HG02981 (cell line): ENCODE measurements at regions not wholly inside any gene's neighbourhood (a gene's known extent, or its start where the extent isn't known, plus 50 kb on each side); places are given as distances from the start of the nearest gene placed in this dataset.

ENCODE experiments used
- ATAC-seq: cut with Tn5 transposase; IDR thresholded peaks from one replicate; pipeline ENCODE4 v1.9.1; 2021; ENCODE audit warnings: mild to moderate bottlenecking, moderate library complexity; ENCODE audit not compliant: unreplicated experiment

DNA sequence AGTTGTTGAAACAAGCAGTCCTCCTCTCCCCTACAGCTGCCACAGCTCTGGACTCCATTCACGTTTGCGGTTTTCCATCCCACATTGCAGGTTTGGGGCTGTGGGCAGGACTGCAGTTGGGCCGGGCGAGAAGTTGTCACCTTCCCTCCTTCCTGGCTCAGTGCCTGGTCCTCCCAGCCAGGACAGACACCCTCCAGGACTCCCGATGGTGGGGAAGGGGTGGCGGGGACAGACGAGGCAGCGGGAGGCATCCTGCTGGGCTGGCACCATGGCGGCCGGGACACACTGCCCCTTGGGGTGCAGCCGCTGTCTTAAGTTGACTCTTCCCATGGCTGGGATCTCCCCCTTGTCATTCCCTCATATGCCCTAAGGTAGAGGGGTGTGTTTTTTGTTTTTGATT lies 615.2 kb downstream of the BRD1 start:
- no peak for ATAC-seq

DNA sequence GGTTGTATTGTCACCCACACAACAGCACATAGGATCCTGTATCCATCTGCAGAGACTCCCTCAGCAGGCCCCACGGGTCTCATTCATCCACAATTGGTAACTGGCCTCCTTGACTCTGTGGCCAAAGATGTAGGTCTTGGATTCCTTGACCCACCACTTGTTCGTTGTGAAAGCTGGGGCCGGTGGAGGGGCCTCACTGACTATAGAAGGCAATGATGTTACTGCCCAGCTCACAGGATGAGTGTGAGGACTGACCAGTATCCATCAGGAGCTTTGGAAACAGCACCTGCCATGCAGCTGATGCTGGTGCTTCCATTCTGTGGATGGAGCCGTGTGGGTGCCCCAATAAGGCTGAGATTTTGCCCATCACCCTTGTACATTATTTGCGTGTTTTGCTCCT lies 615.7 kb downstream of the BRD1 start:
- ATAC-seq, result no peak

DNA sequence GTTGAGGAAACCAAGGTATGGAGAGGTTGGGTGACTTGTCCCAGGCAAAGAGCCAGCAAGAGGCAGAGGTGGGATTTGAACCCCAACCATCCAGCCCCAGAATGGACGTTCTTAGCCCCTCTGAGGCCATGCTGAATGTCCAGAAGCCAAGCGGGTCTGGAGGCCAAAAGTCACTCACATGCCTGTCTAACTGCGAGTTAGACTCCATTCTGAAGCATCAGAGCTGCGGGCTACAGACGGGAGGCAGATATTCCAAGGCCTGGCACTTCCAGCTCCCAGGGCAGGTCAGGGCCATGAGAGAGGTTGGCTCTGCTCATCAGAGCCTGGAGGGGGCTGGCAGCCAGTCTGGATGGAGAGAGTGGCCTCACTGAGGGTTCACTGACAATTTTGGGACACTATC lies 616.5 kb downstream of the BRD1 start:
- ATAC-seq, result no peak

DNA sequence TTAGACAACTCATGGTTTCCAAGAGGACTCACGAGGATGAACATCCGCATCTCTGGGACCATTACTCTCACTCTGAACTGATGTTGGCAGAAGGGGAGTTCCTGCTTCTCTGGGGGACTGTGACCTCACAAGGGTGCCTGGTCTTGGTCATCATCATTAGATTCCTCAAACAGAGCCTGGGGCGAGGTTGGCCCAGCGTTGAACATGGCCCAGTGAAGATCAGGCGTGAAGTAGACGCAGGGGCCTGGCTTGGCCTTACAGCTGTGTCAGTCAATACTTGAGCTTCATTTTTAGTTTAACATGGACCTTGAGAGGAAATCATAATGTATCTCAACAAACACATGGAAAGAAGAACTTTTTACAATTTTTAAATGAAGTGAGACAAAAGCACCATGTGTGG lies 617.1 kb downstream of the BRD1 start:
- ATAC-seq, result no peak

DNA sequence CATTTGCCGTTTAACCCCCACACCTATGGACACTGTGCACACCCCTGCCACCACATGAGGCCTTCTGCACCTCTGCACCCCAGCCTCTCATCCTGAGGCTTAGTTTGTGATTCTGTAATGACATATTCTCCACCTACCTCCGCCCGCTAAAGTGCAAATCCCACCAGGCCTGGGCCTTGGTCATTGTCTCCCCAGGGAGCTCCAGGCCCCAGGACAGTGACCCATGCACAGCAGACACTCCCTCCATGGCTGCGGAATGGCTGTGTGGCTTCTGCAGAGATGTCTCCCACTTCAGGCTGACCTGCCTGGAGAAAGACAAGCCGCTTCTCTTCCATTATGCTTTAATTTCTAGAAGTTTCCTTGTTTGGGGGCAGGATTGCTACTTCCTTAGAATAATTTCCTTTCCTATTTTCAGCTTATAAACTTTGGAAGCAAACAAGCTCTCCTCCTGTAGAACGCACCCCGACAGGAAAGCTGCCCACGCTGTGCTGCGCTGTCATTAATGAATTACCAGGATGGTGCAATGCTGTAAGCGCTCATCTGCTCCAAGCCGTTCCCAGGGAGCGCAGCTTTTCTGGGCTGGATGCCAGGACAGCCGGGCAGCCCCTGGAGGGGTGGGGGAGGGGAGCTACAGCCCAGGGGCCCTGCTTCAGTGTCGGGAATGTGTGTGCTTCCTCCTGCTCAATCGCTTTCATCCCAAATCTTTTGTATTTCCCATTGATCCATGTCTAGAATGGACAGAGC lies 618.0 kb downstream of the BRD1 start:
- ATAC-seq, result no peak

DNA sequence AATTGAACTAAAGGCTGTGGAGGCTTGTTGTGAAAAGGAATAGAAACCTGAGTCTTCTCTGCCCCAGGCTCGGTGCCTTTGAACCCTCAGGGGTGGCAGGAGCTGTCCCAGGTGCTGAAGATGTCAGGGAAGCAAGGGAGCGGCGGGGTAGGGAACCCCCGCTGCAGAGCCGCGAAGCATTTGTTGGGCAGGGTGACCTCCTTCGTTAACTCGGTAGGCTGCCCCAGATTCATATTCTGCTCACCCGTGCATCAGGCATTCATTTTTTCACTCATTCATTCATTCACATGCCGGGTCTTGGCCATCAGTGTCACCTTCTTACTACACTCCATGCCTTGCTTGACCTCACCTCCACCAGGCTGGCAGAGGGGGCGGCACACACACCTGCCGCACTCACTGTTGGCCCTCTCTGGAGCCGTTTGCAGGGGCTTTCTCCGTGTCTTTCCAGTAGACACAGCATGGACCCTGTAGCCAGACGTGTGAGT lies 618.9 kb downstream of the BRD1 start:
- no peak for ATAC-seq

DNA sequence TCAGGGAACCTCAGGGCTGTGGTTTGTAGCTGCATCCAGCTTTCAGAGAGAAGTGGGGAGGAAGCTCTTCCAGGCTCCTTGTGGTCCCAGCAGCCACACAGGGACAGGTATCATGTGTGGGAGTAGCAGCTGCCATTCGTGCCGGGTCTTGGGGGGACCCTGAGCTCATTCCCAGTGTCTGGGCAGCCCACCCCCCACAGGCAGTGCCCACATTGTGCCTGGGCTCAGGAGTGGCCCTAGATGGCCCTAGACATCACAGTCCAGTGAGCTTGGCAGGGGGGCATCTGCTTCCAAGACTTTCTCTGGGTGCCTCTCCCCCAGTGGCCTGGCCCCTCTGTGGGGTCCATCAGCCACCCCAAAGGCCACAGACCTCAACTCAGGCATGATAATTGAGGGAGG lies 619.7 kb downstream of the BRD1 start:
- ATAC-seq, result no peak

DNA sequence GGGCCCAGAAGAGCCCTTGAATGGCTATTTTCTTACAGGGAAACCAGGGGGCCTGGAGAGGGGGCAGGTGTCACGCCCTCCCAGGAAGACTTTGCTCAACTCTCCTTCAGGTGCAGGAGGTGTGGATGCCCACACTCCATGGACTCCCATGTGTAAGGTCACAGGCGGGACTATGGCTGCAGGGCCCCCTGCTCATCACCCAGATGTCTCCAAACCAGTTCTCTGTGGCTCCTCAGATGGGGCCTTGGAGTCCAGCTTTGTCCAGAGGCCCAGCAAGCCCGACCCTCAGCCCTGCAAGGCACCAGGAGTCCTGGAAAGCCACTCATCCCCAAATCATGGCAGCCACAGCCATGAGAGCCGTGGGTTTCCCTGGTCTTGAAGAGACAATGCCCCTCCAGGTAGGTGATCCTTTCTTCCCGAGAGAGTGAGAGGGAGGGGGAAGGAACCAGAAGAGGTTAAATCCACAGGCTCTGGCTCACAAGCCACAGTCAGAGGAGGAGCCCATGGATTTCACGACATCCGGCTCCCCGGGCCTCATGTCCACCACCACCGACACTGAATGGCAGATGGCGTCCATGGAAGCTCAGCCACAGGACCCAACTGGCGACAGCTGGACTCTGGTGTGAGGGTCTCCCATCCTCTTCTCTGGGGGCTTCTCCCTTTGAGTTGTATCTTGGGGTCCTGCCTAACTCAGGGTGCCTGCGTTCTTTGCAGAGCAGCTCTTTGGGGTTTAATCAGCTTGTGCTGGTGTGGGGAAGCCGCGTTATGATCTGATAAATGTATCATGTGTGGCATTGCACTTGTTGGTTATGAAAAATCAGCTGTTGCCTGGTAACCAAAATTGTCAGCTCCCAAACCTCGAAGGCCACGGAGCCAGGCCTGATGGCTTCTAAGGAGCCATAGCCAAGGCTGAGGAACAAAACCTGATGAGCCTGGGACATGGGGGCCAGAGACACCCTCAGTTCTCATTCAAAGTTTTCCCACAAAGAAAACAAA lies 620.4 kb downstream of the BRD1 start:
- no peak for ATAC-seq

DNA sequence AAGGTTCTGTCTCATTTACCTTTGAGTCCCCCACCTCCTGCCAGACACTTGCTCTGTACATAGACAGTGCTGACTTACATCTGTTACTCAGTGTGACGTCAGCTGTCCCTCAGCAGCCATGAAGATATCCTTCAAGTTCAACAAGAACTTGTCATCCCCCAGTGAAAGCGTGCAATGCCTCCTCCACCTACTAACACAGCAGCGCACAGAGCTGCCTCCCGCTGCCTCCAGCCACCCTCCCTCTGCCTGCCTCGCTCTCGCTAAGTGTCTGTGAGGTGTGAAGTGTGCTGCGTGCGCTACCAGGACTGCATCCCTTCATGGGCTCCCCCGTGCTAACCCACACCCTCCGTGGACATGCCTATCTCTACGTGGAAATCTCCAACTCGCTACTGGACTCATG lies 621.4 kb downstream of the BRD1 start:
- no peak for ATAC-seq

DNA sequence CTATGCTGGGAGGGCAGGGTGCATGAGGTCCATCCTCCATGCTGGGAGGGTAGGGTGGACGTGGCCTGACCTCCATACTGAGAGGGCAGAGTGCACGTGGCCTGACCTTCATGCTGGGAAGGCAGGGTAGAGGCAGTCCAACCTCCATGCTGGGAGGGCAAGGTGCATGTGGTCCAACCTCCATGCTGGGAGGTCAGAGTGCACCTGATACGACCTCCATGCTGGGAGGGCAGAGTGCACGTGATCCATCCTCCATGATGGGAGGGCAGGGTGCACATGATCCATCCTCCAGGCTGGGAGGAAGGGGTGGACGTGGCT lies 622.2 kb downstream of the BRD1 start:
- ATAC-seq, result no peak

DNA sequence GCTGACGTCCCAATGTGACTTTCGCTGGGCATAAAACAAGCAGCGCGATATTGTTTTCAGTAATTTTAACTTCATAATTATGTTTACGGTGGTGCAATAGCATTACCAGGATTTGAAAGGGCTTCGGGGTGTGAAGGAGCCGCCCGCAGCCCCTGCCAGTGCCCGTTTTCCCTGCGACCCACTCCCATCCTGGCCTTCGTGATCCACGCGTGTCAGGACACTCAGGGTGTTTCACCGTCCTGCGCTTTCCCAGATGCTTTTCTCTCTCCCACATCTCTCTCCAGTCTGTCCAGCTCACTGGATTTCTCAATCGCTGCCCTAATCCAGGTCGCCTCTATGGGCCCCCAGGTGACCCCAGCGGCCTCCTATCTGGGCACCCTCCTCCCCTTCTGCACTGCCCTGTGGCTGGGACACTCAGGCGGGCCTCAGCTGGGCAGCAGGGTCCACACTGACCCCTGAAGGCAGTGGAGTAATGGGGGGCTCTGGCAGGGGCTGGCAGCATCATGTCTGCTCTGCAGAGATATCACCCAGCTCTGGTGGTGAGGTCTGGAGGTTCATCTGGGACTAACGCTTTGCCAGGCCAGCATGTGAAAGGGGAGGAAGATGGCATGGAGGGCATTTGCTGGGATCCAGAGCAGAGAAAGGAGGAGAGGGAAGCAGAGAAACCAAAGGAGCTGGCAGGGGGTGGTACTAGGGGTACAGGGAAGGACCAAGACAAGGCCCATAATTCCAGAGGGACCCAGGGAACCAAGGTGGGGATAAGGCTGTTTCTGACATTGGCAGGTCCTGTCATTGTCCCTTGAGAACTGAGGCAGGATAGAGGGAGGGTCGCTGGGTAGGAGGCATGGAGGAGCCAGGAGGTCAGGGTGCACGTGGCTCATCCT lies 622.8 kb downstream of the BRD1 start:
- ATAC-seq, result no peak

DNA sequence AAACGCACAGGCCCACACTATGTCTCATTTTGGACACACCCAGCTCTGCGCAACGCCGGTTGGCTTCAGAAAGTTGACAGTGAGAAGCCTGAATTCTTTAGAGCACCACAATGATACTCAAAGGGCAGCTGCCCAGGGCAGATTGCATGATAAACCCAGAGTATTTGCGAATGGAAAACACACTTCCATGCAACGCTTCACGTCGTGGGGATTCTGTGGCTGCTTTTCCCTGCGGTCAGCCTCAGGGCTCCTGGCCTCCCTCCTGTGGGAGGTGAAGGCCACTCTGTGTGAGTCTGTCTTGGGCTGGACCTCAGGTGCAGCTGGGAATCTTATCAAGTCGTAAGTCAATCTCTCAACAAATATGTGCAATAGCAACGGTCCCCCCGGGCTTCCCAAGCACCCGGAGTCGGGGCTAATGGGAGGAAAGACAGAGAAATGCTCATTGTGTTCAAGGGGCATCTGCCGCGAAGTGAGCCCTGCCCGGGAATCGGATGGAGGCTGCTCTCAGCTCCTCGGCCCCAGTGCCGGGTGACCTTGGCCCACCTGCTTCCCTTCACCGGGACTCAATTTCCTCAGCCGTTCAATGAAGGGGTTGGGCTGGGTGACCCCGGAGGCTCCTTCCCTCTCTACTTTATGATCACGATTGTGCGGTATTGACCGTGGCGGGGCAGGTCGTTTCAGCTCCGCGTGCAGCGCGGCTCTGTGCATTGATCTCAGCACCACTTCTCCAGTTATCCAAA lies 623.6 kb downstream of the BRD1 start:
- no peak for ATAC-seq

DNA sequence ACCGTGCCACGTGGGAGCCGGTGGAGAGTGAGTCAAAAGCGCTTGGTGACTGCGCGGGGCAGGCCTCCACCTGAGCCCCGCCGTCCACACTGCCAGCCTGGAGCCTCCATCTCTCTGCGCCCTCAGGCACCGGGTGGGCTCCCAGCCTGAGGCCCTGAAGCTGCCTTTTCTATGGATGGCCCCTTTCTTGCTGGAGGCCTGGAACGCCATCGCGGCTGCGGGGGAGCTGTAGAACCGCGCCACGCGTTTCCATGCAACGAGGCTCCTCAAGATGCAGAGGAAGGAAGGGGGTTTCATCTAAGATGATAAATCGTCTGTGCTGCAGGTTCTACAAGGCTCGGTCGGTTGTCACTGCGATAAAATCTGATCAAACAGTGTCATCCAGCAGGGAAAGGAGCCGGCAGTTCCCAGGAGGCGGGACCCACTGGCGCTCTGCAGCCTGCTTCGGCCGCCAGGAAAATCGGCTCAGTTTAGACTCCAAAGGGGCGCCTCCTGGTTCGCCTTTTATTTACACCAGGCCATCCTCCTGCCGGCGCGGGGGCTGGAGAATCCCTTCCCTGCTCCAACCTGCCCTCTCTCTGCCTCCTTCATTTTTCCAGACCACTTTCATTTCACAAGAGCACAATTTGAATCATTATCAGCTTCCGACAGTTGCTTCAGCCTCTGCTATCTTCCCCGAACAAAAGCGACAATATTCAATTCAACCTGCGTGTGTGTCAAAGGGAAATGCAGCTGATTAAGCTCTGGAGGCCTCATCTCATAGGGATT lies 624.4 kb downstream of the BRD1 start:
- ATAC-seq, result no peak

DNA sequence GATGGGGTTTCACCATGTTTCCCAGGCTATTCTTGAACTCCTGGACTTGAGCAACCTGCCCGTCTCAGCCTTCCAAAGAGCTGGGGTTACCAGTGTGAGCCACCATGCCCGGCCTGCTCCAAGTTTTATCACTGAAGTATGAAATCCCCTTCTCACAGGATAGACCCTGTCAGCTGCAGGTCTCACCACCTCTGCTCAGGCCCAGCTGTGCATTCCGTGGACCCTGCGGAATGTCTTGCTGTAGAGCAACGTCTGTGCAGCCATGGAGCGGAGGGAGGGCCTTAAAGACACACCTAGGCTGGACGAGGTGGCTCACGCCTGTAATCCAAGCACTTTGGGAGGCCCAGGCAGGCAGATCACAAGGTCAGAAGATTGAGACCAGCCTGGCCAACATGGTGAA lies 625.4 kb downstream of the BRD1 start:
- no peak for ATAC-seq

DNA sequence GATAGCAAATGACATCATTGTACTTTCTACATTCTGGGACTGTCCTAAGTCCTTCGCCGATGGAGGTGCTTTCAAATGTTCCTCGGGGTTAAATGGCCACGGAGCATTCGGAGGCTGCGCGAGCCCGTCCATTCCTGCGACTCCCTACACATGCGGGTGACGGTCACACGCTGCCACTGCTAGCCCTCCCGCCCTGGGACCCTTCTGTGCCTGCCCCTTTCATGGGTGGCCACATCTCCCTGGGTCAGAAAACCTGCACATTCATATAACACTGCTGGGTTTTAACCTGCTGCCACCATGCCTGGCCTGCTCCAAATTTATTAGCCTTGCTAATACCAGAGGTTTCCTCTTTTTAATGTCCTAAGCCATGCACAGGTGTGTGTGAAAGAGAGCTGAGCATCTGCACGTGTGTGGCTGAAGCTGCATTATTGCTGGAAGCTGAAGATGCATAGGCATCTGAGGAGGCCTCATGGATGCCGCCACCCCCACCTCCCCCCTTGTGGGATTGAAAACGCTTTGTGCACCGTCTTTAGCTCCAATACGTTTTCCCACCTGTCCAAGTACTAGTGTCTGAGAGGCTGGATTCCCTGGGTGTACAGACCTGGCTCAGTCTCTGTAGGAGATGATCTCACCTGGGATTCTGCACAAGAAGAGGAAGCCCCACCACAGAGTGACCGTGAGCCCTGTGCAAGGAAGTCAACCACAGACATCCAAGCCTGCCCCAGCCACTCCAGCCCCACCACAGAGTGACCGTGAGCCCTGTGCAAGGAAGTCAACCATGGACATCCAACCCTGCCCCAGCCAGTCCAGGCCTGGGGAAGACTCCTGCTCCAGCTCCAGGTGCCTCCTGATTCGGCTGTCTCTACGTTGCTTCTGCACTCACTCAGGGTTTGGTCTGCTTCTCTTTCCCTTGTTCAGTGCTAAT lies 626.4 kb downstream of the BRD1 start:
- no peak for ATAC-seq

DNA sequence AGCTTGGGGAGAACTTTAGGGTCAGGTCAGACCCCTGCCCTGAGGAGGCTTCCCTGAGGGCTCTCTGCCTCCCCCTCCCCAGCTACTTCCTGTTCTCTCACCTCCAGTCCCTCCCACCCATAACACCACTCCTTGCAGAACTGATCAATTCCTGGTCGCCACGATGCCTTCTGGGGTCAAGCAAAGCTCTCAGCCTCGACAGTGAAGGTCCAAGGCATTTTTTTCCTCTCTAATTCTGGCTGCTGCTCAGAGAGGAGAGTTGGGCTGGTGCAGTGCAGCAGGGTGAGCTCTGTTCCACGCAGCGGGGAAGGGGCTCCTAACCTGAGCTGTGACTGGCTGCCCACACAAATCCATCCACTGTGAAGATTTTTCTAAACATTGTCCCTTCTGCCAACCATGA lies 628.4 kb downstream of the BRD1 start:
- ATAC-seq, result no peak

DNA sequence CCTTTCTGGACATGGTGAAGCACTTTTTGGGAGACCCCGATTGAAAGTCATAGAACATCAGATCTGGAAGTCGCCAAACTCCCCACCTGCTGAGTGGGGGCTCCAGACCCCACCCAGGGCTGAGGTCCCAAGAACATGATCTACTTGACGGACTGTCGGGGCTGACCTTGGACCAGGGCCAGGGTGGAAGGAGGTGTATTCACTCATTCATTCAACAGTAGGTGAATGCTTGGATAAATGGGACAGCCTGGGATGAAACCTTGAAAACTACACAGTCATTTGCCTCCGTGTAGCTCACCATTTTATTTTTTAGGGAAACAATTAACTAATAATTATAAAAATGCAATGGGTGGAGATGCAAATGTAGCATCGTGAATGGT lies 629.0 kb downstream of the BRD1 start:
- ATAC-seq, result no peak

DNA sequence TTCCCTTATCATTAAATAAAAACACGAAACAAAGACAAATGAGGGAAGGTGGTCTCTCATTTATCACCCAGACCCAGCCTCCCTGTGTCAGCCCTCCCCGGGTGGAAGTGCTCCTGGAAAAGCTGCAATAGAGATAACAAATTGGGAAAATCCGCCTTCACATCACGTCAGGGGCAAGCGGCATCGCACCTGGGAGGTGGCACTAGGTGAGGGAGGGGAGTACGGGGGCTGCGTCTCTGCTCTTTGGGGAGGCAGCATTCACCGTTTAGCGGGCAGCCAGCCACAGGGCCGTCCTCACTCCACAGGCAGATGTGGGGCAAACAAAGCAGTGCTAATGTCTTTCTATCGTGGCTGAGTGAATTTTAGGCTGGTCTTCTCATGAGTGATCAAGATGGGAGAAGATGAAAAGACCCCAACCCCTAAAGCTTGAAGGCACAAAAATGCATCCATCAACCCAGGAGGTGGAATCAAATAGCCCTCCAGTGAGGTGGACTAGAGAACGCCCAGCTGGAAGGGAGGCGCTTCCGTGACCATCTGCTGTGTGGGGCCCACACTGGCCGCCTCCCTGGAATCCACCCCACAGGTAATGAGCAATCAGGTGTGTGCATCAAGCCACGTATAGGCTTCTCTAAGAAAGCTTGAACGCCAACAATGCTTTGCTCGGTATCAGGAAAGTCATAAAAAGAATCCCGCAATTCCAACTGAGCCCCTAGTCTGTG lies 629.5 kb downstream of the BRD1 start:
- no peak for ATAC-seq
